K562 (cell line): ENCODE measurements at regions not wholly inside any gene's neighbourhood (a gene's known extent, or its start where the extent isn't known, plus 50 kb on each side); places are given as distances from the start of the nearest gene placed in this dataset.

Experiments used
- BACH1 ChIP-seq: fragments of 200-800 bp; sonication (Bioruptor generic); IDR thresholded peaks from 2 replicates; pipeline ENCODE4 v1.6.1; 2016; ENCODE audit warnings: missing genetic modification characterization, missing compliant biosample characterization
- BHLHE40 ChIP-seq: IDR thresholded peaks from 2 replicates; pipeline ENCODE4 v1.6.1; 2011; ENCODE audit warnings: low read length, improper control_type of control experiment
- EZH2 ChIP-seq: IDR thresholded peaks from 2 replicates; pipeline ENCODE4 v1.6.1; 2012; ENCODE audit warnings: low read depth, mild to moderate bottlenecking, inconsistent platforms, low read length, borderline replicate concordance
- HNRNPH1 ChIP-seq: fragments of 200-400 bp; formaldehyde crosslinking; optimal IDR thresholded peaks from 2 replicates; pipeline ENCODE3; 2017; ENCODE audit warnings: low read depth, mild to moderate bottlenecking, low read length, moderate library complexity
- MCM5 ChIP-seq: fragments of 450-650 bp; IDR thresholded peaks from 2 replicates; pipeline ENCODE4 v1.6.1; 2016; ENCODE audit warnings: low read depth
- MTA3 ChIP-seq: fragments of 450-650 bp; formaldehyde crosslinking; IDR thresholded peaks from 2 replicates; pipeline ENCODE4 v1.6.1; 2017; ENCODE audit warnings: mild to moderate bottlenecking, borderline replicate concordance
- POLR2AphosphoS2 ChIP-seq: IDR thresholded peaks from 2 replicates; pipeline ENCODE4 v1.6.1; 2012; ENCODE audit warnings: low read length, improper control_type of control experiment
- SP1 ChIP-seq: sonication (generic); formaldehyde crosslinking; IDR thresholded peaks from 2 replicates; pipeline ENCODE4 v1.8.1; 2022; ENCODE audit warnings: mild to moderate bottlenecking, missing genetic modification reagents
- TF ChIP-seq, protein P1 (sequence below), 2 experiments: fragments of 450-650 bp in 1 of 2; sonication (generic) in 1 of 2; formaldehyde crosslinking in 1 of 2; IDR thresholded peaks in 1 of 2; conservative IDR thresholded peaks in 1 of 2; 2 replicates each; pipeline versions ENCODE4 v1.6.1 to v1.8.1; 2016 to 2023; ENCODE audit warnings: mild to moderate bottlenecking in 2 of 2, moderate library complexity in 2 of 2, inconsistent platforms in 1 of 2, missing genetic modification reagents in 1 of 2
- TF ChIP-seq, protein P2 (sequence below), 3 experiments: IDR thresholded peaks in 2 of 3; conservative IDR thresholded peaks in 1 of 3; 2 replicates each; pipeline ENCODE4 v1.5.1; 2011 to 2012; ENCODE audit warnings: low read length in 3 of 3, mild to moderate bottlenecking in 3 of 3, control low read depth in 2 of 3, improper control_type of control experiment in 1 of 3, inconsistent platforms in 1 of 3, low read depth in 1 of 3, mixed read lengths in 1 of 3, moderate library complexity in 1 of 3; ENCODE audit not compliant: insufficient read depth in 2 of 3
- TF ChIP-seq, protein P3 (sequence below): fragments of 450-650 bp; IDR thresholded peaks from 2 replicates; pipeline ENCODE4 v1.6.1; 2016; ENCODE audit warnings: borderline replicate concordance

DNA sequence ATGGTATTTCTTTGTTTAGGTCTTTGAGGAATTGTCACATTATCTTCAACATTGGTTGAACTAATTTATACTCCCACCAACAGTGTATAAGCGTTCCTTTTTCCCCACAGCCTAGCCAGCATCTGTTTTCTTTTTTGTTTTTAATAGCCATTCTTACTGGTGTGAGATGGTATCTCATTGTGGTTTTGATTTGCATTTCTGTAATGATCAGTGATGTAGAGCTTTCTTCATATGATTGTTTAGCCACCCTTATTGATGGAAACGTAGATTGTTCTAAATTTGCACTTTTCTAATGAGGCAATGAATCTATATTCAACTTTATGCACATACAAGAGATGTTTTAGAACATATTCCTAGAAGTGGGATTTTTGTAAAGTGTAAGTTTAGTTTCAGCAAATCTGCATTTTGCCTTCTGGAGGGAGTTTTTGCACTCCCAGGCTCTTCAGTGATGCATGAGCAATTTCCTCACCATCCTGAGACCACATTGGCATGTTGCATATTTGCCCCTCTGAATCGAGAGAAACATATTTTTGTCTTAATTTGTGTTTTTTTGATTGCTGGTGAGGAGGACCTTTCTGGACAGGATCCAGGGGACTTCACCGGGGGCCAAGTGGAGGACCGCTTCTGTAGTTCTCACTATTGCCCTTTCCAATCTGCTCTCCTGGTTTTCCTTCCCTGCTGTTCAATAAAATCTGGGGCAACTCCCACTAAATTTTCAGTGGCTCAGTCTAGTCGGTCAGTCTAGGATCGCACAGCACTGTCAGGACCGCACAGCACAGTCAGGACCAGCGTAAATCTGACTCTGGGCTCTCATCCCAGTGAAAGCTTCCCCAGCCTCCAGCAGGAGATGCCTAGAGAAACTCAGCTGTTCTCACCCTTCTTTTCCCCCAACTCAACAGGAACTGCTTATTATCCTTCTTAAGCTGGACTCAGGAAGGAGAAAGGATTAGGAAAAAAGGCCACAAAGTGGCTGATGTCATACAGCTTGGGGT, 157.0 kb downstream of the PTPN20 start:
- TF ChIP-seq EZH2 (no peak), BHLHE40 (no peak), POLR2AphosphoS2 (no peak), SP1 (no peak), BACH1 (tag) (no peak), MTA3 (no peak), HNRNPH1 (no peak), MCM5 (no peak)
- TF ChIP-seq, protein P1, sequence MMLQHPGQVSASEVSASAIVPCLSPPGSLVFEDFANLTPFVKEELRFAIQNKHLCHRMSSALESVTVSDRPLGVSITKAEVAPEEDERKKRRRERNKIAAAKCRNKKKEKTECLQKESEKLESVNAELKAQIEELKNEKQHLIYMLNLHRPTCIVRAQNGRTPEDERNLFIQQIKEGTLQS (IDR thresholded peaks at IDR 0.05) = no peak
- TF ChIP-seq, protein P1 (CRISPR knock-in tag; conservative IDR thresholded peaks at IDR 0.05) = no peak
- TF ChIP-seq, protein P2, sequence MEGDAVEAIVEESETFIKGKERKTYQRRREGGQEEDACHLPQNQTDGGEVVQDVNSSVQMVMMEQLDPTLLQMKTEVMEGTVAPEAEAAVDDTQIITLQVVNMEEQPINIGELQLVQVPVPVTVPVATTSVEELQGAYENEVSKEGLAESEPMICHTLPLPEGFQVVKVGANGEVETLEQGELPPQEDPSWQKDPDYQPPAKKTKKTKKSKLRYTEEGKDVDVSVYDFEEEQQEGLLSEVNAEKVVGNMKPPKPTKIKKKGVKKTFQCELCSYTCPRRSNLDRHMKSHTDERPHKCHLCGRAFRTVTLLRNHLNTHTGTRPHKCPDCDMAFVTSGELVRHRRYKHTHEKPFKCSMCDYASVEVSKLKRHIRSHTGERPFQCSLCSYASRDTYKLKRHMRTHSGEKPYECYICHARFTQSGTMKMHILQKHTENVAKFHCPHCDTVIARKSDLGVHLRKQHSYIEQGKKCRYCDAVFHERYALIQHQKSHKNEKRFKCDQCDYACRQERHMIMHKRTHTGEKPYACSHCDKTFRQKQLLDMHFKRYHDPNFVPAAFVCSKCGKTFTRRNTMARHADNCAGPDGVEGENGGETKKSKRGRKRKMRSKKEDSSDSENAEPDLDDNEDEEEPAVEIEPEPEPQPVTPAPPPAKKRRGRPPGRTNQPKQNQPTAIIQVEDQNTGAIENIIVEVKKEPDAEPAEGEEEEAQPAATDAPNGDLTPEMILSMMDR (IDR thresholded peaks at IDR 0.05 in 2 of 3, conservative IDR thresholded peaks at IDR 0.05 in 1 of 3; ENCODE audit: insufficient read depth in 2 of 3, low read depth in 1 of 3, low read length in 3 of 3) = no peak
- TF ChIP-seq, protein P3, sequence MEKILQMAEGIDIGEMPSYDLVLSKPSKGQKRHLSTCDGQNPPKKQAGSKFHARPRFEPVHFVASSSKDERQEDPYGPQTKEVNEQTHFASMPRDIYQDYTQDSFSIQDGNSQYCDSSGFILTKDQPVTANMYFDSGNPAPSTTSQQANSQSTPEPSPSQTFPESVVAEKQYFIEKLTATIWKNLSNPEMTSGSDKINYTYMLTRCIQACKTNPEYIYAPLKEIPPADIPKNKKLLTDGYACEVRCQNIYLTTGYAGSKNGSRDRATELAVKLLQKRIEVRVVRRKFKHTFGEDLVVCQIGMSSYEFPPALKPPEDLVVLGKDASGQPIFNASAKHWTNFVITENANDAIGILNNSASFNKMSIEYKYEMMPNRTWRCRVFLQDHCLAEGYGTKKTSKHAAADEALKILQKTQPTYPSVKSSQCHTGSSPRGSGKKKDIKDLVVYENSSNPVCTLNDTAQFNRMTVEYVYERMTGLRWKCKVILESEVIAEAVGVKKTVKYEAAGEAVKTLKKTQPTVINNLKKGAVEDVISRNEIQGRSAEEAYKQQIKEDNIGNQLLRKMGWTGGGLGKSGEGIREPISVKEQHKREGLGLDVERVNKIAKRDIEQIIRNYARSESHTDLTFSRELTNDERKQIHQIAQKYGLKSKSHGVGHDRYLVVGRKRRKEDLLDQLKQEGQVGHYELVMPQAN = no peak
